ENCODE measurements at regions not wholly inside any gene's neighbourhood (a gene's known extent, or its start where the extent isn't known, plus 50 kb on each side); places are given as distances from the start of the nearest gene placed in this dataset.

DNA sequence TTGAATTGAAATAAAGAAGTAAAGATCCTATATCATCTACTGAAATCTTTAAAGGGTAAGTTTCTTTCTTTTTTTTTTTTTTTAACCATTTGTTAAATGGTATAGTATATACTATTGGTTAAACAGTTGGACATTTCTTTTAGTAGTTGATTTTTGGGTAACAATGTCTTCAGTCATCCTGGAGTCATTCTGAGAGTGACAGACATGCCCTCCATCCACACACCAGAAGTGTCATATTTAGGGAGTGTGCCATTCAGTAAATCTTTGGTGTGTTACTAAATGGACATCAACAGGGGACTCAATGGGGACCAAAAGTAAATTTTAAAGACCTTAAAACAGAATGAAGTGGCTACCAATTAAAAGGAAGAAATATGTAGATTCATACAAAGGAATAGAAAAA, 50.8 kb upstream of the SLC39A10 start:
- in situ Hi-C loops (cut with MboI; ENCODE audit: low pct_unique_long_range_greater_than_20kb, low sequenced_read_pairs, unreplicated experiment) = no loop called here
- DNase-seq (ENCODE audit: low spot score) = no peak
- TF ChIP-seq, protein P1, sequence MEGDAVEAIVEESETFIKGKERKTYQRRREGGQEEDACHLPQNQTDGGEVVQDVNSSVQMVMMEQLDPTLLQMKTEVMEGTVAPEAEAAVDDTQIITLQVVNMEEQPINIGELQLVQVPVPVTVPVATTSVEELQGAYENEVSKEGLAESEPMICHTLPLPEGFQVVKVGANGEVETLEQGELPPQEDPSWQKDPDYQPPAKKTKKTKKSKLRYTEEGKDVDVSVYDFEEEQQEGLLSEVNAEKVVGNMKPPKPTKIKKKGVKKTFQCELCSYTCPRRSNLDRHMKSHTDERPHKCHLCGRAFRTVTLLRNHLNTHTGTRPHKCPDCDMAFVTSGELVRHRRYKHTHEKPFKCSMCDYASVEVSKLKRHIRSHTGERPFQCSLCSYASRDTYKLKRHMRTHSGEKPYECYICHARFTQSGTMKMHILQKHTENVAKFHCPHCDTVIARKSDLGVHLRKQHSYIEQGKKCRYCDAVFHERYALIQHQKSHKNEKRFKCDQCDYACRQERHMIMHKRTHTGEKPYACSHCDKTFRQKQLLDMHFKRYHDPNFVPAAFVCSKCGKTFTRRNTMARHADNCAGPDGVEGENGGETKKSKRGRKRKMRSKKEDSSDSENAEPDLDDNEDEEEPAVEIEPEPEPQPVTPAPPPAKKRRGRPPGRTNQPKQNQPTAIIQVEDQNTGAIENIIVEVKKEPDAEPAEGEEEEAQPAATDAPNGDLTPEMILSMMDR (IDR thresholded peaks at IDR 0.05; ENCODE audit: extremely low read depth, insufficient read depth, missing control alignments) = no peak

DNA sequence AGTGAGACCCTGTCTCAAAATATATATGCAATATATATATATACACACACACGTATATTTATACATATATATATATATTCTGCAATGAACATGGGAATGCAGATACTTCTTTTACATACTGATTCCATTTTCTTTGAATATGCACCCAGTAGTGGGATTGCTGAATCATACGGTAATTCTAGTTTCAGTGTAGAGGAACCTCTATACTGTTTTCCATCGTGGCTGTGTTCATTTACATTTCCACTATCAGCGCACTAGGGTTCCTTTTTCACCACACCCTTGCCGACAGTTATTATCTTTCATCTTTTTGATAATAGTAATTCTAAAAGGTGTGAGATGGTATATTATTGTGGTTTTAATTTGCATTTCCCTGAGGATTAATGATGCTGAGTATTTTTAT, 52.3 kb upstream of the SLC39A10 start:
- in situ Hi-C loops (cut with MboI; ENCODE audit: low pct_unique_long_range_greater_than_20kb, low sequenced_read_pairs, unreplicated experiment) = no loop called here
- TF ChIP-seq, protein P1 (IDR thresholded peaks at IDR 0.05; ENCODE audit: extremely low read depth, insufficient read depth, missing control alignments) = no peak
- DNase-seq (ENCODE audit: low spot score) = no peak

DNA sequence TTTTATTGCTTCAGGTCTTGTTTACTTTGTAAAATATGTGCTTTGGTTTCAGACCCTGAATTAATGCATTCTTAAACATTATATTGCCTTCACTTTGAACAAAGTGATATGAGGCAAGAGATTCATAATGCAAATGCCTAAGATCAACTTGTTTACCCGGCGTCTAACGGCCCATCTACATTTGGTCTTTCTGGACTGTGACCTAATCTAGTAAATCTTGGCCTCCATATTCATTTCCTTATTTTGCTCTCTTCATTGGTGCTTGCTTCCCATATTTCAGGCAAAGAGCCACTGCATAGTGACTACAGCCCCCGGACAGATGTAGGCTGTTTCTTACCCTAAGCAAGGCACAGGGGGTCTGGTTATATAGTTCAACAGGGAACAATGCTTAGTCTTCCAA, 53.0 kb upstream of the SLC39A10 start:
- TF ChIP-seq, protein P1 (IDR thresholded peaks at IDR 0.05; ENCODE audit: extremely low read depth, insufficient read depth, missing control alignments) = no peak
- no peak for DNase-seq (ENCODE audit: low spot score)
- in situ Hi-C loops (cut with MboI; ENCODE audit: low pct_unique_long_range_greater_than_20kb, low sequenced_read_pairs, unreplicated experiment) = no loop called here

DNA sequence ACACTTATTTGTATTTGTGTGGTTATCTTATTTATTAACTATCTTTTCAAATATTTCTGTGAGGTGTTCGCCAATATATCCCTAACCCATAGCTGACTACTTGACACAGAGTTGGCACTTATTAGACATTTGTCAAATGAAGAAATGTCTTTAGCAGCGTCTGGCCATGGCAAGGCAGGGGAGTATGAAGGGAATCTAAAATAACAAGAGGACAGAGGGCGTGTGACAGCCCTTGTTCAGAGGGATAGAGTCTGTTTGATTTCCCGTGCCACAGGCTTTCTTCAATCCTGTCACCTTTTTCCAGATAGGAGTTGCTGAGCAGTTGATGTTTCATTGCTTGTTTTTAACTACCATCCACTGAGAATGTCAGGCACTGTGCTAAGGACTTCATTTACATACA, 53.6 kb upstream of the SLC39A10 start:
- TF ChIP-seq, protein P1 (IDR thresholded peaks at IDR 0.05; ENCODE audit: extremely low read depth, insufficient read depth, missing control alignments) = no peak
- in situ Hi-C loops (cut with MboI; ENCODE audit: low pct_unique_long_range_greater_than_20kb, low sequenced_read_pairs, unreplicated experiment) = no loop called here
- DNase-seq (ENCODE audit: low spot score) = no peak

DNA sequence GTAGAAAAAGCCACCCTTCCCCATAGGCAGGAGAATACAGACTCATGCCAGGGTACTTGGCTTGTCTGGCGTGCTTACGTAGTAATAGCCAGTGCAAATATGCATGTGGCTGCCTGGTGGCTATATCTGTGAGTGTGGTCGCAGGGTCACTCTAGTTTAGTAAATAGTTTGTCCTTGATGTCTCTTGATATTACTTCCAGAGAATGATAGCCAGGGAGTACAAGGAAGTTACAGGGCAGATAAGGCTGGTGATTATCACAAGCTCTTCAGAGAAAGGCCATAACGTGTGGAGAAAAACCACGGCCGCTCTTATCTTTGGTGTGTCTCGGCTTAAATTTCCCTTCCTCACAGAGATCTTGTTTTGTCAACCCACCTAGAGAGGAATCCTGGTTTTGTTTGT, 54.3 kb upstream of the SLC39A10 start:
- TF ChIP-seq, protein P1 (IDR thresholded peaks at IDR 0.05; ENCODE audit: extremely low read depth, insufficient read depth, missing control alignments) = no peak
- no peak for DNase-seq (ENCODE audit: low spot score)
- in situ Hi-C loops (cut with MboI; ENCODE audit: low pct_unique_long_range_greater_than_20kb, low sequenced_read_pairs, unreplicated experiment) = no loop called here

DNA sequence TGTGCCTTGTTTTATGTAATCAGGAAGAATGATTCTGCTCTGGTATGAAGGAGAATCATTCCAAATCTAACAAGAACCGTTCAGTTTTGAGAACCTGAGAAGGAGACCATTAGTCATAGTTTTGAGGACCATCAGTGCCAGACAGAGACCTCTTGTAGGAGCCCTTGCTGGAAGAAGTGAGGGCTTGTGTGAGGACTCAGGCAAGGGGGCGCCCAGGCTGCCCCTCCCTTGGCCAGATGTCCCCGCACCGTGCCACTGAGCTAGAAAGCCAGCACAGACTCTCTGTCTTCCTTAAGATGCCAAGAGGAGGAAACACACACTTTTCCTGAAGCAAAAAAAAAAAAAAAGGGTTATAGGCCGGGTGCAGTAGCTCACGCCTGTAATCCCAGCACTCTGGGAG, 55.7 kb upstream of the SLC39A10 start:
- TF ChIP-seq, protein P1 (IDR thresholded peaks at IDR 0.05; ENCODE audit: extremely low read depth, insufficient read depth, missing control alignments) = no peak
- no peak for DNase-seq (ENCODE audit: low spot score)
- in situ Hi-C loops (cut with MboI; ENCODE audit: low pct_unique_long_range_greater_than_20kb, low sequenced_read_pairs, unreplicated experiment) = no loop called here

DNA sequence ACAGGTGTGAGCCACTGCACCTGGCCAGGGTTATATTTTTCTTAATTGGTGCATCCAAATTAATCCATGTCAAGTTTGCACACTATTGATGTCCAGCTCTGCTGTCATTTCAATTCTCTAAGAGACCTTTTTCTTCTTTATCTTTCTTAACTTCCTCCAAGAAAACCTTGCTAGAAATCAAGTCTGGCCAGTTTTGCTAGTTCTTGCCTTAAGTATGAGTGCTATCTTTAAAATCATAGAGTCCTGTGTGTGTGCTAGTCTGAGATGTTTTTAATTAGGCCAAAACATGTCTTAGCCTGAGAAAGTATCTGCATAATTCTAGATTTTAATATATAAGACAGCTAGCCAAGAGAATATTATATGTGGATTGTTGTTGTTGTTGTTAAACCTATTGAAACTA, 56.2 kb upstream of the SLC39A10 start:
- TF ChIP-seq, protein P1 (IDR thresholded peaks at IDR 0.05; ENCODE audit: extremely low read depth, insufficient read depth, missing control alignments) = no peak
- in situ Hi-C loops (cut with MboI; ENCODE audit: low pct_unique_long_range_greater_than_20kb, low sequenced_read_pairs, unreplicated experiment) = no loop called here
- no peak for DNase-seq (ENCODE audit: low spot score)
